Body of pancreas (tissue), 4 donors: ENCODE measurements at regions not wholly inside any gene's neighbourhood (a gene's known extent, or its start where the extent isn't known, plus 50 kb on each side); places are given as distances from the start of the nearest gene placed in this dataset.

Source experiments
- ATAC-seq: fragments of 150-250 bp; one replicate; pipeline ENCODE4 v1.9.1; 2016
- DNase-seq, 4 donors: peaks; one replicate each; pipeline ENCODE4 v3.0.0-alpha.2; 2019
- H3K27ac ChIP-seq, 4 donors: fragments of 200-600 bp; sonication (generic); 1 replicate in 3 of 4; 2 replicates in 1 of 4; pipeline versions ENCODE4 v1.5.1 to v1.6.1; 2016 to 2019; ENCODE audit warnings: mild to moderate bottlenecking in 1 of 4, mixed read lengths in 1 of 4, moderate library complexity in 1 of 4
- H3K27me3 ChIP-seq, 2 donors: fragments of 200-600 bp; sonication (generic); one replicate each; pipeline ENCODE4 v1.6.0; 2016; ENCODE audit warnings: mild to moderate bottlenecking in 1 of 2
- H3K36me3 ChIP-seq, 2 donors: fragments of 200-600 bp; sonication (generic); replicated peaks in 1 of 2; 2 replicates each; pipeline ENCODE4 v1.5.1; 2016; ENCODE audit warnings: low read depth in 2 of 2; ENCODE audit not compliant: insufficient read depth in 1 of 2
- H3K4me1 ChIP-seq: fragments of 200-600 bp; sonication (generic); one replicate; pipeline ENCODE4 v1.6.0; 2016
- H3K4me3 ChIP-seq, 2 donors: fragments of 200-600 bp; sonication (generic); 1 replicate in 1 of 2; 2 replicates in 1 of 2; pipeline ENCODE4 v1.5.1; 2016 to 2019
- H3K9me3 ChIP-seq, 3 donors: fragments of 200-600 bp; sonication (generic); 1 replicate in 2 of 3; 2 replicates in 1 of 3; pipeline ENCODE4 v1.5.1; 2016
- CTCF ChIP-seq, 7 experiments: fragments of 450-650 bp in 4 of 7; fragments of 200-600 bp in 3 of 7; sonication (generic) in 3 of 7; IDR thresholded peaks; one replicate each; pipeline ENCODE4 v1.5.1; 2016 to 2019; ENCODE audit warnings: antibody characterized with exemption in 7 of 7
- POLR2A ChIP-seq, 3 donors: fragments of 450-650 bp; IDR thresholded peaks; one replicate each; pipeline ENCODE4 v1.6.1; 2016; ENCODE audit warnings: antibody characterized with exemption in 3 of 3, mild to moderate bottlenecking in 2 of 3
- WGBS, 2 donors: methylation state at CpG; one replicate each; pipeline ENCODE4 v1.1.5; 2017; 5-methylcytosine and 5-hydroxymethylcytosine counted together
- intact Hi-C: fragments of 100-400 bp; cut with DNase I; formaldehyde crosslinking; loops from one replicate; pipeline ENCODE4 v1.15.1; 2023

DNA sequence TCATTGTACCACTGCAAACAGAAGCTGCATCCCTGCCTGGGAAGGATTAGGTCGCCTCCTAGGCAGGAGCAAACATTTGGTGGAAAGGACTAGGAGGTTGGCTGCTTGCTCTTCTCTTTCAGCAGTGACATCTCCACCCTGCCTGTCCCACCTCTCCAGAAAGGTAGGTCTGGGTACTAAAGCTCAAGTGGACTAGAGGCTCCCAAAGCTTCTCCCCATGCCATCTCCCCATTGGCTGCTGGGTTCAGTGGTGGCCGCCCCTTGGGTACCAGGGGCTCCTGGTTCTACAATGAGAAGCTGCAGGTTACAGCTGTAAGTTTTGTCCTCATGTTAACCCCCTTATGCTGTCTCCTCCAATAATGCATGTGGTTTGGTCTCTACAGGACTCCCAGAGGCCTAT, 180.7 kb upstream of the MKI67 start:
- ATAC-seq, result no peak
- intact Hi-C loops, result no loop called here
- H3K36me3 ChIP-seq, result no peaks in the 10 kb centered on the region
- TF ChIP-seq POLR2A (IDR thresholded peaks at IDR 0.05), result no peak
- H3K4me1 ChIP-seq, result no peaks in the 10 kb centered on the region
- no peaks in the 10 kb centered on the region for H3K27me3 ChIP-seq
- no peak overlapping the region for H3K4me3 ChIP-seq
- 48 to 63% methylated on average over 2 of the region's 2 CpGs for WGBS, 2 donors
- H3K9me3 ChIP-seq, result no peaks in the 10 kb centered on the region
- no peak for DNase-seq
- no peak overlapping the region for H3K27ac ChIP-seq

GRCh38 chr10:128307820-128308219, 181.6 kb upstream of the MKI67 start:
- H3K4me1 ChIP-seq, result no peaks in the 10 kb centered on the region
- WGBS, 2 donors, result 33 to 53% methylated on average over 1 of the region's 1 CpG
- intact Hi-C loops, result no loop called here
- no peak for ATAC-seq
- H3K27me3 ChIP-seq, result no peaks in the 10 kb centered on the region
- no peak for DNase-seq
- H3K27ac ChIP-seq, result no peak overlapping the region
- no peaks in the 10 kb centered on the region for H3K36me3 ChIP-seq
- no peak overlapping the region for H3K4me3 ChIP-seq
- TF ChIP-seq CTCF (IDR thresholded peaks at IDR 0.05) (no peak), POLR2A (IDR thresholded peaks at IDR 0.05) (no peak)
- no peaks in the 10 kb centered on the region for H3K9me3 ChIP-seq

GRCh38 chr10:128310971-128311658, 184.9 kb upstream of the MKI67 start:
- WGBS, 2 donors, result 52 to 53% methylated on average over 7 to 9 of the region's 9 CpGs
- TF ChIP-seq CTCF (IDR thresholded peaks at IDR 0.05), result no peak
- no peak for TF ChIP-seq POLR2A (IDR thresholded peaks at IDR 0.05)
- no peaks in the 10 kb centered on the region for H3K9me3 ChIP-seq
- no peak overlapping the region for H3K4me3 ChIP-seq
- H3K36me3 ChIP-seq, result no peaks in the 10 kb centered on the region
- intact Hi-C loops, result no loop called here
- DNase-seq (no peak), ATAC-seq (no peak)
- H3K27me3 ChIP-seq, result no peaks in the 10 kb centered on the region
- no peaks in the 10 kb centered on the region for H3K4me1 ChIP-seq
- no peak overlapping the region for H3K27ac ChIP-seq

GRCh38 chr10:128312250-128312649, 186.0 kb upstream of the MKI67 start:
- no peaks in the 10 kb centered on the region for H3K4me1 ChIP-seq
- ATAC-seq (no peak), DNase-seq (no peak)
- H3K4me3 ChIP-seq, result no peak overlapping the region
- no peaks in the 10 kb centered on the region for H3K9me3 ChIP-seq
- H3K27ac ChIP-seq, result no peak overlapping the region
- TF ChIP-seq CTCF (IDR thresholded peaks at IDR 0.05), result no peak
- TF ChIP-seq POLR2A (IDR thresholded peaks at IDR 0.05), result no peak
- intact Hi-C loops, result no loop called here
- no peaks in the 10 kb centered on the region for H3K27me3 ChIP-seq
- no peaks in the 10 kb centered on the region for H3K36me3 ChIP-seq
- 70 to 71% methylated on average over 6 to 7 of the region's 7 CpGs for WGBS, 2 donors

GRCh38 chr10:128314686-128315085, 188.5 kb upstream of the MKI67 start:
- intact Hi-C loops, result no loop called here
- Histone ChIP-seq H3K4me1 (no peaks in the 10 kb centered on the region), H3K36me3 (no peaks in the 10 kb centered on the region), H3K27ac (no peak overlapping the region), H3K27me3 (no peaks in the 10 kb centered on the region), H3K4me3 (no peak overlapping the region), H3K9me3 (no peaks in the 10 kb centered on the region)
- DNase-seq (no peak), ATAC-seq (no peak)
- 4 to 10% methylated on average over 1 of the region's 1 CpG for WGBS, 2 donors
- TF ChIP-seq CTCF (IDR thresholded peaks at IDR 0.05) (no peak), POLR2A (IDR thresholded peaks at IDR 0.05) (no peak)
